SK-N-SH treated with all-trans-retinoic acid at 6 μM for 48 hours (cell line): ENCODE measurements at regions not wholly inside any gene's neighbourhood (a gene's known extent, or its start where the extent isn't known, plus 50 kb on each side); places are given as distances from the start of the nearest gene placed in this dataset.

Experiments
- BACH2 ChIP-seq: fragments of 250-450 bp; sonication (Bioruptor Pico); IDR thresholded peaks from 2 replicates; pipeline ENCODE4 v1.9.0; 2021; ENCODE audit warnings: mild to moderate bottlenecking, borderline replicate concordance
- CSDC2 ChIP-seq: fragments of 250-450 bp; sonication (Bioruptor Pico); IDR thresholded peaks from 2 replicates; pipeline ENCODE4 v1.5.0; 2020; ENCODE audit warnings: mild to moderate bottlenecking, moderate library complexity
- GLIS3 ChIP-seq: fragments of 250-450 bp; sonication (Bioruptor Pico); IDR thresholded peaks from 2 replicates; pipeline ENCODE4 v1.5.0; 2020; ENCODE audit warnings: mild to moderate bottlenecking, moderate library complexity
- ISL1 ChIP-seq: fragments of 250-450 bp; sonication (Bioruptor Pico); IDR thresholded peaks from 2 replicates; pipeline ENCODE4 v2.1.2; 2022; ENCODE audit warnings: mild to moderate bottlenecking, moderate library complexity
- PPARA ChIP-seq: fragments of 250-450 bp; sonication (Bioruptor Pico); IDR thresholded peaks from 2 replicates; pipeline ENCODE4 v1.5.0; 2020; ENCODE audit warnings: mild to moderate bottlenecking, borderline replicate concordance
- TCF4 ChIP-seq: fragments of 250-450 bp; sonication (Bioruptor Pico); IDR thresholded peaks from 2 replicates; pipeline ENCODE4 v1.8.0; 2021; ENCODE audit warnings: mild to moderate bottlenecking, moderate library complexity, borderline replicate concordance
- TOX ChIP-seq: fragments of 250-450 bp; sonication (Bioruptor Pico); IDR thresholded peaks from 2 replicates; pipeline ENCODE4 v1.8.0; 2021; ENCODE audit warnings: mild to moderate bottlenecking, moderate library complexity, borderline replicate concordance
- ZFP3 ChIP-seq: fragments of 250-450 bp; sonication (Bioruptor Pico); IDR thresholded peaks from 2 replicates; pipeline ENCODE4 v1.5.0; 2020; ENCODE audit warnings: mild to moderate bottlenecking, moderate library complexity
- ZFP30 ChIP-seq: fragments of 450-650 bp; formaldehyde crosslinking; IDR thresholded peaks from 2 replicates; pipeline ENCODE4 v1.5.0; 2022; ENCODE audit warnings: mild to moderate bottlenecking, moderate library complexity
- ZNF70 ChIP-seq: fragments of 450-650 bp; formaldehyde crosslinking; IDR thresholded peaks from 2 replicates; pipeline ENCODE4 v1.5.0; 2020; ENCODE audit warnings: mild to moderate bottlenecking, moderate library complexity
- TF ChIP-seq, protein P1 (sequence below): fragments of 250-450 bp; sonication (Bioruptor Pico); IDR thresholded peaks from 2 replicates; pipeline ENCODE4 v1.5.0; 2020; ENCODE audit warnings: mild to moderate bottlenecking, moderate library complexity
- TF ChIP-seq, protein P2 (sequence below): fragments of 250-450 bp; sonication (Bioruptor Pico); IDR thresholded peaks from 2 replicates; pipeline ENCODE4 v1.5.1; 2020; ENCODE audit warnings: low read depth, mild to moderate bottlenecking, moderate library complexity
- TF ChIP-seq, protein P3 (sequence below): fragments of 250-450 bp; sonication (Bioruptor Pico); IDR thresholded peaks from 2 replicates; pipeline ENCODE4 v1.5.1; 2021; ENCODE audit warnings: mild to moderate bottlenecking, moderate library complexity
- TF ChIP-seq, protein P4 (sequence below): fragments of 250-450 bp; sonication (Bioruptor Pico); IDR thresholded peaks from 2 replicates; pipeline ENCODE4 v1.8.0; 2021; ENCODE audit warnings: low read depth, mild to moderate bottlenecking, moderate library complexity, borderline replicate concordance

DNA sequence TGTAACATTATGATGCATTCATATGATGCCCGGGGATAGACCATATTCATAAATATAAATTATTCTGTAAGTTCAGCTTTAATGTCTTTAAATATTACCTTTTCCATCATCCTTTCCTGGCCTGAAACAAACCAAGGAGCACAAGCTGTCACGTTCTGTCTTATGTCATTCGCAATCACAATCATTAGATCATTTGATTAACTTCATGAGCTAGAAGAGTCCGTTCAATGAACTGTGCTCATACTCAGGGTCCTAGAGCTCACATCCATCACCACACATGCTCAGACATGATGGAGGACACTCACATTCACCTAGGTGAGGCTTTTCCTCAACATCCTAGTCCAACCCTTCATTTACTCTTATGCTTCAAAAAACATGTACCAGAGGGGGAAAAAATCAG lies 599.0 kb upstream of the ID2 start:
- TF ChIP-seq ISL1: no peak
- no peak for TF ChIP-seq TCF4 (CRISPR knock-in tag)
- TF ChIP-seq BACH2: no peak
- no peak for TF ChIP-seq PPARA (CRISPR knock-in tag)
- TF ChIP-seq TOX: no peak
- no peak for TF ChIP-seq ZNF70 (CRISPR knock-in tag)
- TF ChIP-seq, protein P1, sequence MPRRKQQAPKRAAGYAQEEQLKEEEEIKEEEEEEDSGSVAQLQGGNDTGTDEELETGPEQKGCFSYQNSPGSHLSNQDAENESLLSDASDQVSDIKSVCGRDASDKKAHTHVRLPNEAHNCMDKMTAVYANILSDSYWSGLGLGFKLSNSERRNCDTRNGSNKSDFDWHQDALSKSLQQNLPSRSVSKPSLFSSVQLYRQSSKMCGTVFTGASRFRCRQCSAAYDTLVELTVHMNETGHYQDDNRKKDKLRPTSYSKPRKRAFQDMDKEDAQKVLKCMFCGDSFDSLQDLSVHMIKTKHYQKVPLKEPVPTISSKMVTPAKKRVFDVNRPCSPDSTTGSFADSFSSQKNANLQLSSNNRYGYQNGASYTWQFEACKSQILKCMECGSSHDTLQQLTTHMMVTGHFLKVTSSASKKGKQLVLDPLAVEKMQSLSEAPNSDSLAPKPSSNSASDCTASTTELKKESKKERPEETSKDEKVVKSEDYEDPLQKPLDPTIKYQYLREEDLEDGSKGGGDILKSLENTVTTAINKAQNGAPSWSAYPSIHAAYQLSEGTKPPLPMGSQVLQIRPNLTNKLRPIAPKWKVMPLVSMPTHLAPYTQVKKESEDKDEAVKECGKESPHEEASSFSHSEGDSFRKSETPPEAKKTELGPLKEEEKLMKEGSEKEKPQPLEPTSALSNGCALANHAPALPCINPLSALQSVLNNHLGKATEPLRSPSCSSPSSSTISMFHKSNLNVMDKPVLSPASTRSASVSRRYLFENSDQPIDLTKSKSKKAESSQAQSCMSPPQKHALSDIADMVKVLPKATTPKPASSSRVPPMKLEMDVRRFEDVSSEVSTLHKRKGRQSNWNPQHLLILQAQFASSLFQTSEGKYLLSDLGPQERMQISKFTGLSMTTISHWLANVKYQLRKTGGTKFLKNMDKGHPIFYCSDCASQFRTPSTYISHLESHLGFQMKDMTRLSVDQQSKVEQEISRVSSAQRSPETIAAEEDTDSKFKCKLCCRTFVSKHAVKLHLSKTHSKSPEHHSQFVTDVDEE (CRISPR knock-in tag): no peak
- TF ChIP-seq, protein P2, sequence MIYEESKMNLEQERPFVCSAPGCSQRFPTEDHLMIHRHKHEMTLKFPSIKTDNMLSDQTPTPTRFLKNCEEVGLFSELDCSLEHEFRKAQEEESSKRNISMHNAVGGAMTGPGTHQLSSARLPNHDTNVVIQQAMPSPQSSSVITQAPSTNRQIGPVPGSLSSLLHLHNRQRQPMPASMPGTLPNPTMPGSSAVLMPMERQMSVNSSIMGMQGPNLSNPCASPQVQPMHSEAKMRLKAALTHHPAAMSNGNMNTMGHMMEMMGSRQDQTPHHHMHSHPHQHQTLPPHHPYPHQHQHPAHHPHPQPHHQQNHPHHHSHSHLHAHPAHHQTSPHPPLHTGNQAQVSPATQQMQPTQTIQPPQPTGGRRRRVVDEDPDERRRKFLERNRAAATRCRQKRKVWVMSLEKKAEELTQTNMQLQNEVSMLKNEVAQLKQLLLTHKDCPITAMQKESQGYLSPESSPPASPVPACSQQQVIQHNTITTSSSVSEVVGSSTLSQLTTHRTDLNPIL (CRISPR knock-in tag): no peak
- TF ChIP-seq CSDC2: no peak
- TF ChIP-seq ZFP30 (CRISPR knock-in tag): no peak
- TF ChIP-seq, protein P3, sequence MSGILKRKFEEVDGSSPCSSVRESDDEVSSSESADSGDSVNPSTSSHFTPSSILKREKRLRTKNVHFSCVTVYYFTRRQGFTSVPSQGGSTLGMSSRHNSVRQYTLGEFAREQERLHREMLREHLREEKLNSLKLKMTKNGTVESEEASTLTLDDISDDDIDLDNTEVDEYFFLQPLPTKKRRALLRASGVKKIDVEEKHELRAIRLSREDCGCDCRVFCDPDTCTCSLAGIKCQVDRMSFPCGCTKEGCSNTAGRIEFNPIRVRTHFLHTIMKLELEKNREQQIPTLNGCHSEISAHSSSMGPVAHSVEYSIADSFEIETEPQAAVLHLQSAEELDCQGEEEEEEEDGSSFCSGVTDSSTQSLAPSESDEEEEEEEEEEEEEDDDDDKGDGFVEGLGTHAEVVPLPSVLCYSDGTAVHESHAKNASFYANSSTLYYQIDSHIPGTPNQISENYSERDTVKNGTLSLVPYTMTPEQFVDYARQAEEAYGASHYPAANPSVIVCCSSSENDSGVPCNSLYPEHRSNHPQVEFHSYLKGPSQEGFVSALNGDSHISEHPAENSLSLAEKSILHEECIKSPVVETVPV: no peak
- TF ChIP-seq, protein P4, sequence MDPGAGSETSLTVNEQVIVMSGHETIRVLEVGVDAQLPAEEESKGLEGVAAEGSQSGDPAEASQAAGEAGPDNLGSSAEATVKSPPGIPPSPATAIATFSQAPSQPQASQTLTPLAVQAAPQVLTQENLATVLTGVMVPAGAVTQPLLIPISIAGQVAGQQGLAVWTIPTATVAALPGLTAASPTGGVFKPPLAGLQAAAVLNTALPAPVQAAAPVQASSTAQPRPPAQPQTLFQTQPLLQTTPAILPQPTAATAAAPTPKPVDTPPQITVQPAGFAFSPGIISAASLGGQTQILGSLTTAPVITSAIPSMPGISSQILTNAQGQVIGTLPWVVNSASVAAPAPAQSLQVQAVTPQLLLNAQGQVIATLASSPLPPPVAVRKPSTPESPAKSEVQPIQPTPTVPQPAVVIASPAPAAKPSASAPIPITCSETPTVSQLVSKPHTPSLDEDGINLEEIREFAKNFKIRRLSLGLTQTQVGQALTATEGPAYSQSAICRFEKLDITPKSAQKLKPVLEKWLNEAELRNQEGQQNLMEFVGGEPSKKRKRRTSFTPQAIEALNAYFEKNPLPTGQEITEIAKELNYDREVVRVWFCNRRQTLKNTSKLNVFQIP (CRISPR knock-in tag): no peak
- no peak for TF ChIP-seq ZFP3 (CRISPR knock-in tag)
- no peak for TF ChIP-seq GLIS3
